HPDE6-E6E7 (cell line): ENCODE measurements at regions not wholly inside any gene's neighbourhood (a gene's known extent, or its start where the extent isn't known, plus 50 kb on each side); places are given as distances from the start of the nearest gene placed in this dataset.
A peak's percentile ranks its signal among the peaks of the same experiment; 100 is the strongest.
"Not testable (repeated sequence)": the region's sequence is repeated elsewhere in the genome, so short reads cannot be mapped to it uniquely, and the experiment has no call there.

Source experiments
- DNase-seq: peaks from one replicate; pipeline ENCODE4 v3.0.0; 2011; ENCODE audit warnings: missing footprints; ENCODE audit errors: extremely low spot score

GRCh38 chr7:93830141-93830925, 60.2 kb downstream of the TFPI2 start:
- DNase-seq: no peak

- no peak for DNase-seq
Observed at GRCh38 chr7:93828260-93828659, 62.3 kb downstream of the TFPI2 start.

GRCh38 chr7:93823621-93824020, 66.9 kb downstream of the TFPI2 start:
- no peak for DNase-seq

- no peak for DNase-seq
Observed at GRCh38 chr7:93821463-93821862, 69.1 kb downstream of the TFPI2 start.

GRCh38 chr7:93819699-93820098, 70.9 kb downstream of the TFPI2 start:
- DNase-seq: no peak

GRCh38 chr7:93817526-93817925, 73.0 kb downstream of the TFPI2 start:
- DNase-seq: no peak

- DNase-seq: no peak
Observed at GRCh38 chr7:93817004-93817403, 73.5 kb downstream of the TFPI2 start.

GRCh38 chr7:93813514-93813913, 77.0 kb downstream of the TFPI2 start:
- no peak for DNase-seq

- DNase-seq: no peak
Observed at GRCh38 chr7:93812061-93812460, 78.5 kb downstream of the TFPI2 start.

- DNase-seq: no peak
Observed at GRCh38 chr7:93811198-93811597, 79.4 kb downstream of the TFPI2 start.

GRCh38 chr7:93810561-93810960, 80.0 kb downstream of the TFPI2 start:
- no peak for DNase-seq

- DNase-seq: no peak
Observed at GRCh38 chr7:93804726-93805125, 85.8 kb downstream of the TFPI2 start.

GRCh38 chr7:93799750-93800357, 90.7 kb downstream of the TFPI2 start:
- peak; percentile 6 for DNase-seq

GRCh38 chr7:93793084-93793697, 97.4 kb downstream of the TFPI2 start:
- not testable (repeated sequence) for DNase-seq

- DNase-seq: no peak
Observed at GRCh38 chr7:93779115-93779514, 111.4 kb downstream of the TFPI2 start.

GRCh38 chr7:93778384-93778783, 112.2 kb downstream of the TFPI2 start:
- DNase-seq: no peak

- no peak for DNase-seq
Observed at GRCh38 chr7:93773446-93773845, 117.1 kb downstream of the TFPI2 start.

GRCh38 chr7:93765475-93765874, 125.1 kb downstream of the TFPI2 start:
- DNase-seq: no peak

- no peak for DNase-seq
Observed at GRCh38 chr7:93758631-93759030, 131.9 kb downstream of the TFPI2 start.

GRCh38 chr7:93757426-93757825, 133.1 kb downstream of the TFPI2 start:
- no peak for DNase-seq

- no peak for DNase-seq
Observed at GRCh38 chr7:93756890-93757289, 133.7 kb downstream of the TFPI2 start.

GRCh38 chr7:93751421-93751820, 139.1 kb downstream of the TFPI2 start:
- no peak for DNase-seq

GRCh38 chr7:93750986-93751385, 139.6 kb downstream of the TFPI2 start:
- DNase-seq: no peak
